K562 (cell line): ENCODE measurements at regions not wholly inside any gene's neighbourhood (a gene's known extent, or its start where the extent isn't known, plus 50 kb on each side); places are given as distances from the start of the nearest gene placed in this dataset.
"Not testable (repeated sequence)": the region's sequence is repeated elsewhere in the genome, so short reads cannot be mapped to it uniquely, and the experiment has no call there.

Source experiments
- PKNOX1 ChIP-seq: fragments of 450-650 bp; IDR thresholded peaks from 2 replicates; pipeline ENCODE4 v1.6.1; 2016
- TCF7L2 ChIP-seq: fragments of 150-350 bp; IDR thresholded peaks from 2 replicates; pipeline ENCODE4 v1.6.1; 2016; ENCODE audit warnings: low read depth, mild to moderate bottlenecking, low read length, moderate library complexity

DNA sequence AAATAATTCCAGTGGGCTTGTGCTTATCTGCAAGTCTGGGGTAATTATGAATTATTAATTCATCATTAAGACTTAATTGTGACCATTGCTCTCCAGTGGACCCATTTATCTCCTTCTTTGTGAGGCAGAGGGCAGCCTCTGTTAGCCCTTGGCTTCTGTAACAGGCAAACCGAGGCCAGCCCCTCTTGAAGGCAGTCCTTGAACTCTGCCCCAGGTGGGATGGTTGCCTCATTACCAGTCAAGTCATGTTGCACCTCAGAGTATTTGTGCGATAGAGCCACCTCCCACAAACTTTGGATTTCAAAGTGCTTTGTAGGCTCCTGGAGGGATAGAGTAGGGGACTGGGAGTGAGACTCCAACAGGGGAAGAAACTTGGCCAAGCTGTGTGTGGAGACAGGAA is 468.0 kb upstream of the ZNG1F start:
- TF ChIP-seq TCF7L2, PKNOX1: not testable (repeated sequence)
